Tibial artery (tissue), 4 donors: ENCODE measurements at regions not wholly inside any gene's neighbourhood (a gene's known extent, or its start where the extent isn't known, plus 50 kb on each side); places are given as distances from the start of the nearest gene placed in this dataset.

ENCODE experiments used
- DNase-seq, 2 donors: peaks; one replicate each; pipeline ENCODE4 v3.0.0-alpha.2; 2019
- H3K27ac ChIP-seq, 2 donors: fragments of 200-600 bp; sonication (generic) in 1 of 2; 1 replicate in 1 of 2; 2 replicates in 1 of 2; pipeline ENCODE4 v1.5.1; 2018 to 2019; ENCODE audit warnings: mild to moderate bottlenecking in 1 of 2
- H3K27me3 ChIP-seq, 2 donors: fragments of 200-600 bp; sonication (generic) in 1 of 2; one replicate each; pipeline versions ENCODE4 v1.5.1 to v1.6.0; 2016 to 2019
- H3K36me3 ChIP-seq, 3 donors: fragments of 200-600 bp; sonication (generic) in 2 of 3; one replicate each; pipeline ENCODE4 v1.5.1; 2016 to 2019; ENCODE audit warnings: mild to moderate bottlenecking in 2 of 3
- H3K4me1 ChIP-seq, 4 donors: fragments of 200-600 bp; sonication (generic) in 2 of 4; 1 replicate in 3 of 4; 2 replicates in 1 of 4; pipeline ENCODE4 v1.5.1; 2016 to 2019
- H3K4me3 ChIP-seq, 2 donors: fragments of 200-600 bp; sonication (generic) in 1 of 2; 1 replicate in 1 of 2; 2 replicates in 1 of 2; pipeline ENCODE4 v1.5.1; 2018 to 2019; ENCODE audit warnings: mild to moderate bottlenecking in 2 of 2
- H3K9me3 ChIP-seq, 3 donors: fragments of 200-600 bp; sonication (generic) in 1 of 3; one replicate each; pipeline ENCODE4 v1.5.1; 2016 to 2019
- CTCF ChIP-seq, 2 experiments: fragments of 200-600 bp in 1 of 2; fragments of 450-650 bp in 1 of 2; IDR thresholded peaks; one replicate each; pipeline ENCODE4 v1.5.1; 2017 to 2019; ENCODE audit warnings: antibody characterized with exemption in 2 of 2, mild to moderate bottlenecking in 1 of 2, moderate library complexity in 1 of 2
- intact Hi-C: fragments of 100-400 bp; cut with DNase I; formaldehyde crosslinking; loops from one replicate; pipeline ENCODE4 v1.15.0; 2023; ENCODE audit warnings: low total_unique reads

GRCh38 chr7:19948160-19948559, 174.7 kb upstream of the TMEM196 start:
- H3K27ac ChIP-seq: no peak overlapping the region
- H3K4me1 ChIP-seq: no peaks in the 10 kb centered on the region
- intact Hi-C loops: no loop called here
- TF ChIP-seq CTCF (IDR thresholded peaks at IDR 0.05): no peak
- no peak overlapping the region for H3K4me3 ChIP-seq
- no peaks in the 10 kb centered on the region for H3K27me3 ChIP-seq
- DNase-seq: no peak
- H3K36me3 ChIP-seq: no peaks in the 10 kb centered on the region
- H3K9me3 ChIP-seq: no peaks in the 10 kb centered on the region

GRCh38 chr7:19944363-19945120, 171.1 kb upstream of the TMEM196 start:
- H3K36me3 ChIP-seq: no peaks in the 10 kb centered on the region
- H3K27ac ChIP-seq: no peak overlapping the region
- TF ChIP-seq CTCF (IDR thresholded peaks at IDR 0.05): no peak
- DNase-seq: no peak
- no peaks in the 10 kb centered on the region for H3K27me3 ChIP-seq
- H3K4me1 ChIP-seq: no peaks in the 10 kb centered on the region
- H3K4me3 ChIP-seq: no peak overlapping the region
- intact Hi-C loops: no loop called here
- H3K9me3 ChIP-seq: no peaks in the 10 kb centered on the region

GRCh38 chr7:19939746-19940145, 166.3 kb upstream of the TMEM196 start:
- intact Hi-C loops: no loop called here
- DNase-seq: no peak
- Histone ChIP-seq H3K9me3 (peaks cover 0 to 8% (median 0%) of the 10 kb centered on the region in 3 donors), H3K4me3 (no peak overlapping the region), H3K27ac (no peak overlapping the region), H3K36me3 (no peaks in the 10 kb centered on the region), H3K4me1 (no peaks in the 10 kb centered on the region), H3K27me3 (no peaks in the 10 kb centered on the region)
- no peak for TF ChIP-seq CTCF (IDR thresholded peaks at IDR 0.05)

GRCh38 chr7:19932549-19933249, 159.3 kb upstream of the TMEM196 start:
- Histone ChIP-seq H3K4me1 (no peaks in the 10 kb centered on the region), H3K27me3 (no peaks in the 10 kb centered on the region), H3K9me3 (peaks cover 0 to 8% (median 0%) of the 10 kb centered on the region in 3 donors), H3K36me3 (no peaks in the 10 kb centered on the region), H3K4me3 (no peak overlapping the region), H3K27ac (no peak overlapping the region)
- TF ChIP-seq CTCF (IDR thresholded peaks at IDR 0.05): no peak
- intact Hi-C loops: no loop called here
- DNase-seq: no peak

- Histone ChIP-seq H3K27ac (no peak overlapping the region), H3K36me3 (no peaks in the 10 kb centered on the region), H3K9me3 (peaks cover 0 to 5% (median 0%) of the 10 kb centered on the region in 3 donors), H3K27me3 (no peaks in the 10 kb centered on the region), H3K4me1 (no peaks in the 10 kb centered on the region), H3K4me3 (no peak overlapping the region)
- DNase-seq: no peak
- intact Hi-C loops: no loop called here
- no peak for TF ChIP-seq CTCF (IDR thresholded peaks at IDR 0.05)
These were observed 157.4 kb upstream of the TMEM196 start for GRCh38 chr7:19930851-19931250.
